Caco-2 (cell line): ENCODE measurements at regions not wholly inside any gene's neighbourhood (a gene's known extent, or its start where the extent isn't known, plus 50 kb on each side); places are given as distances from the start of the nearest gene placed in this dataset.
A peak's percentile ranks its signal among the peaks of the same experiment; 100 is the strongest.

Experiments used
- BruUV-seq: library from RNA; stranded (reverse); fragments of 400-500 nt; replicated peaks from 2 replicates; lab custom pipeline; 2021; lab: Mats Ljungman, UMichigan
- CTCF ChIA-PET: fragments of 300-600 bp; sonication (Branson Sonifier 250); formaldehyde crosslinking; loops from one replicate; lab custom pipeline; 2022; ENCODE audit warnings: antibody characterized with exemption; lab: Charles Lee
- POLR2A ChIA-PET: fragments of 300-600 bp; sonication (Branson Sonifier 250); formaldehyde crosslinking; loops from one replicate; lab custom pipeline; 2022; ENCODE audit warnings: antibody characterized with exemption; lab: Charles Lee
- DNase-seq, 2 experiments: peaks; one replicate each; pipeline versions ENCODE4 v3.0.0 to v3.0.0-alpha.2; 2020 to 2022
- H3K27me3 ChIP-seq: replicated peaks from 2 replicates; pipeline ENCODE4 v1.6.0; 2011; ENCODE audit warnings: low read length; ENCODE audit not compliant: control insufficient read depth, insufficient read depth
- H3K36me3 ChIP-seq: 2 replicates; pipeline ENCODE4 v1.5.1; 2011; ENCODE audit warnings: low read length; ENCODE audit not compliant: control insufficient read depth, insufficient read depth
- H3K4me1 ChIP-seq: fragments of 250-450 bp; sonication (Bioruptor Pico); 2 replicates; pipeline ENCODE4 v1.5.1; 2020; ENCODE audit warnings: mild to moderate bottlenecking
- H3K4me3 ChIP-seq: 2 replicates; pipeline ENCODE4 v1.5.1; 2011; ENCODE audit warnings: low read depth, mild to moderate bottlenecking, control low read depth, low read length
- H3K9me3 ChIP-seq: fragments of 250-450 bp; sonication (Bioruptor Pico); 2 replicates; pipeline ENCODE4 v1.5.1; 2020; ENCODE audit warnings: mild to moderate bottlenecking, moderate library complexity
- H3K27ac Mint-ChIP-seq: one replicate; pipeline ENCODE4 v1.8.0; 2022; ENCODE audit warnings: mixed read lengths; ENCODE audit not compliant: unreplicated experiment
- H3K27me3 Mint-ChIP-seq: one replicate; pipeline ENCODE4 v1.8.0; 2022; ENCODE audit warnings: mixed read lengths; ENCODE audit not compliant: insufficient read depth, unreplicated experiment
- H3K36me3 Mint-ChIP-seq: one replicate; pipeline ENCODE4 v1.8.0; 2022; ENCODE audit warnings: mild to moderate bottlenecking, mixed read lengths; ENCODE audit not compliant: insufficient read depth, unreplicated experiment
- H3K4me1 Mint-ChIP-seq: one replicate; pipeline ENCODE4 v1.8.0; 2022; ENCODE audit warnings: low read depth, mixed read lengths; ENCODE audit not compliant: unreplicated experiment
- H3K4me3 Mint-ChIP-seq: one replicate; pipeline ENCODE4 v1.8.0; 2022; ENCODE audit warnings: mild to moderate bottlenecking, moderate library complexity, mixed read lengths; ENCODE audit not compliant: unreplicated experiment
- H3K9me3 Mint-ChIP-seq: one replicate; pipeline ENCODE4 v1.8.0; 2022; ENCODE audit warnings: mixed read lengths; ENCODE audit not compliant: unreplicated experiment
- CTCF ChIP-seq, 2 experiments: fragments of 200-600 bp in 1 of 2; IDR thresholded peaks; 1 replicate in 1 of 2; 2 replicates in 1 of 2; pipeline versions ENCODE4 v1.5.1 to v1.8.0; 2011 to 2022; ENCODE audit warnings: antibody characterized with exemption in 1 of 2, control low read depth in 1 of 2, inconsistent platforms in 1 of 2, low read depth in 1 of 2, low read length in 1 of 2, mild to moderate bottlenecking in 1 of 2, moderate library complexity in 1 of 2; ENCODE audit not compliant: insufficient read depth in 1 of 2, severe bottlenecking in 1 of 2, unreplicated experiment in 1 of 2
- intact Hi-C: fragments of 100-400 bp; cut with micrococcal nuclease; formaldehyde crosslinking; loops from one replicate; pipeline ENCODE4 v1.10.0; 2022; ENCODE audit not compliant: unreplicated experiment

DNA sequence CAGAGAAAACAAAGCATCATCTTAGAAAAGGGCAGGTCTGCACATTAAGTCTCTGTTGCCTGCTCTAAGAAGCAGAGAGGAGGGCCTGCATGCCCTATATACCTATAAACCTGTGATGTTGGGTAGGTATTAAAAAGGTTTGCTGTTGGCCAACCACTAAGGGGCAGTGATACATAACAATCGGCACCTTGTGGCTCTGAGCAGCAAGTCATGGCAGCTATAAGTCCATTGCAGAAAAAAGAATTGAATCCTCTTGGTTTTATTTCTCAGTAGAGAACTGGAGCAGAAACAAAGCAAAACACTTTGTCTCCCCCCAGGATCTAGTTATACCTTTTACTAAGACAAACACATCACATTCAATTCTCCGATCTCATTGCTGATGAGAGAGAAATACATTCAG lies 1364.4 kb downstream of the STIM2 start:
- peak; percentile 55 to 63 for DNase-seq
- ChIA-PET CTCF (interaction anchor here (0.7 kb wide), 1 partner anchor 524 kb away, joined by 3 read pairs; no protein-coding TSS in a partner anchor), POLR2A (no interaction called here)
- Mint-ChIP-seq H3K9me3 (no peaks in the 10 kb centered on the region), H3K27ac (no peak overlapping the region), H3K4me1 (peaks cover 9% of the 10 kb centered on the region), H3K27me3 (no peaks in the 10 kb centered on the region), H3K4me3 (no peak overlapping the region), H3K36me3 (no peaks in the 10 kb centered on the region)
- Histone ChIP-seq H3K9me3 (no peaks in the 10 kb centered on the region), H3K27me3 (no peaks in the 10 kb centered on the region), H3K4me1 (peaks cover 17% of the 10 kb centered on the region; the same call in 1 of the 2 replicates), H3K36me3 (no peaks in the 10 kb centered on the region), H3K4me3 (no peak overlapping the region)
- intact Hi-C loops: loop anchor here (1.0 to 10.0 kb wide), 10 partner anchors 64 to 906 kb away; no protein-coding TSS in a partner anchor
- no TSS peak for BruUV-seq
- peak; percentile 51 to 56 for TF ChIP-seq CTCF (IDR thresholded peaks at IDR 0.05; ENCODE audit: insufficient read depth in 1 of 2, low read depth in 1 of 2, low read length in 1 of 2, severe bottlenecking in 1 of 2, unreplicated experiment in 1 of 2)

DNA sequence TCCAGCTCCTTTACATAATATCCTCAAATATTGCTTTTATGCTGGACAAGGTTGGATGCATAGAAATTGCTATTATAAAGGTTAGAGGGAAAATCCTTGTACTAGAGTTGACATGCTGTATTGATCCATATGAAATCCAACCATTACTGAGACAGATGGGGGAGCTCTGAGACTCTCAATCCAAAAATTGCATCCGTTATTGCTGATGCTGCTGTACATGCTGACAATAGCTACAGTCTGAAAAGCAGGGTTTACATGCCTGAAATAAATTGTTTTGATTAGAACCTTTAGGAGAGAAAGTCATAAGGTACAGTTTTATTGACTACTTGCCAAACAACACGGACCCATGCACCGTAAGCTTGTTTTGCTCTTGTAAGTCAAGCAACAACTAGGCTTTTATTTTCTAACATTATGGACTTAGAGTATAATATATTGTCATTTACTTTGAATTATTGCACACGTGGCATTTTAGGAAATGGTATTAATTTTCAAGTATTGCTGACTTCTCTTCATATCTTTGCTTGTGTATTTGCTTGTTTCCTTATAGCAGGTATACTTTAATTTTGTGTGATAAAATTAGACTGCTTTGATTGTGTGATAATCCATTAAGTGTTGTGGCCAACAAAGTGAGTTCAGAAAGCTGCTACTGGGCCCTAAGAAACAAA lies 1365.2 kb downstream of the STIM2 start:
- no peak overlapping the region for H3K27ac Mint-ChIP-seq
- Histone ChIP-seq H3K4me3 (no peak overlapping the region), H3K27me3 (no peaks in the 10 kb centered on the region), H3K36me3 (no peaks in the 10 kb centered on the region), H3K4me1 (peaks cover 17% of the 10 kb centered on the region; the same call in 1 of the 2 replicates), H3K9me3 (no peaks in the 10 kb centered on the region)
- BruUV-seq: no TSS peak
- intact Hi-C loops: loop anchor here (1.0 to 10.0 kb wide), 10 partner anchors 63 to 905 kb away; no protein-coding TSS in a partner anchor
- ChIA-PET CTCF (interaction anchor here (0.9 to 1.0 kb wide), 2 partner anchors 211 to 237 kb away, joined by 3 to 4 read pairs; no protein-coding TSS in a partner anchor), POLR2A (no interaction called here)
- H3K9me3 Mint-ChIP-seq: no peaks in the 10 kb centered on the region
- no peaks in the 10 kb centered on the region for H3K36me3 Mint-ChIP-seq
- peak in 1 of 2 experiments; percentile 6 for DNase-seq
- TF ChIP-seq CTCF (IDR thresholded peaks at IDR 0.05; ENCODE audit: insufficient read depth in 1 of 2, low read depth in 1 of 2, low read length in 1 of 2, severe bottlenecking in 1 of 2, unreplicated experiment in 1 of 2): peak in 1 of 2 experiments; percentile 19
- no peaks in the 10 kb centered on the region for H3K27me3 Mint-ChIP-seq
- H3K4me3 Mint-ChIP-seq: no peak overlapping the region
- H3K4me1 Mint-ChIP-seq: peaks cover 9% of the 10 kb centered on the region

GRCh38 chr4:28226962-28227361 lies 1366.3 kb downstream of the STIM2 start:
- DNase-seq: no peak
- Histone ChIP-seq H3K27me3 (no peaks in the 10 kb centered on the region), H3K36me3 (no peaks in the 10 kb centered on the region), H3K9me3 (no peaks in the 10 kb centered on the region), H3K4me1 (peaks cover 17% of the 10 kb centered on the region; the same call in 1 of the 2 replicates), H3K4me3 (no peak overlapping the region)
- H3K4me1 Mint-ChIP-seq: peaks cover 9% of the 10 kb centered on the region
- intact Hi-C loops: loop anchor here (5.0 to 10.0 kb wide), 4 partner anchors 150 to 460 kb away; no protein-coding TSS in a partner anchor
- POLR2A ChIA-PET: no interaction called here
- H3K27me3 Mint-ChIP-seq: no peaks in the 10 kb centered on the region
- no peak for TF ChIP-seq CTCF (IDR thresholded peaks at IDR 0.05; ENCODE audit: insufficient read depth in 1 of 2, low read depth in 1 of 2, low read length in 1 of 2, severe bottlenecking in 1 of 2, unreplicated experiment in 1 of 2)
- no peak overlapping the region for H3K4me3 Mint-ChIP-seq
- no TSS peak for BruUV-seq
- no peaks in the 10 kb centered on the region for H3K9me3 Mint-ChIP-seq
- no peaks in the 10 kb centered on the region for H3K36me3 Mint-ChIP-seq
- CTCF ChIA-PET: no interaction called here
- no peak overlapping the region for H3K27ac Mint-ChIP-seq
